C4-2B (cell line): ENCODE measurements at regions not wholly inside any gene's neighbourhood (a gene's known extent, or its start where the extent isn't known, plus 50 kb on each side); places are given as distances from the start of the nearest gene placed in this dataset.
A peak's percentile ranks its signal among the peaks of the same experiment; 100 is the strongest.

Source experiments
- H3K27ac ChIP-seq: fragments of 450-650 bp; 2 replicates; pipeline ENCODE4 v1.5.1; 2017
- ZFX ChIP-seq: fragments of 450-650 bp; IDR thresholded peaks from 2 replicates; pipeline ENCODE4 v1.6.1; 2017
- TF ChIP-seq, protein P1 (sequence below): fragments of 450-650 bp; conservative IDR thresholded peaks from 2 replicates; pipeline ENCODE4 v1.5.1; 2017; ENCODE audit warnings: mild to moderate bottlenecking

DNA sequence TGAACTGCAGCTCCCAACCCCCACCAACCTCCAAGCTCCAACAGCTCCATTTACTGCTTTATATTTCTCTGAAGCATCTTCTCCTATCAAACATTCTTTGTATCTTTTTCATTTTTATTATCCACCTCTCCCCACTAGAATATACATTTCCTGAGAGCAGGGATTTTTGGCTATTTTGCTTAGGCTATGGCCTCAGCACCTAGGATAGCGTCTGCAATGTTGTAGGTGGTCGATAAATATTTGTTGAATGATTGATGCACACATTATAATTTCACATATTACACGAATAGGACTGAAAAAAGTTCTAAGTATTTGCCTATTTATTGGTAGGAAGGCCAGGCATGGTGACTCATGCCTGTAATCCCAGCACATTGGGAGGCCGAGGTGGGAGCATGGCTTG is 658.7 kb upstream of the DIPK2B start:
- H3K27ac ChIP-seq, result no peak overlapping the region
- no peak for TF ChIP-seq ZFX

DNA sequence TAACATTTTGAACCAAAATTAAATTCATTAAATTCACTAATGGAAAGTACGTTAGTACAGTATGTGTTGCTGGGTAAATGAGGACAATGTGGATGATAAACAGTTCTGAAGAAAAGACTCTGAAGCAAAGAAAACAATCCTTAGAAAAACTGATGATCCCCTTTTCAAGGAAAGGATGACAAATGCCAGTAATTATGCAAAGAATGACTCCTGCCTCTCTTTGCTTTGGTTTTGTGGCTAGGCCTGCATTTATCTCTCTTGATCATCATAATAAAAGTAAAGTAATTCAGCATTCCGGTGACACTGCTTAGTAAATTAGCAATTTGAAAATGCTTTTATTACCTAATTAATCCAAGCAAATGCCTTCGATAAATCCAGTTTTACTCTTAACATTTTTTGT is 652.2 kb upstream of the DIPK2B start:
- no peak overlapping the region for H3K27ac ChIP-seq

DNA sequence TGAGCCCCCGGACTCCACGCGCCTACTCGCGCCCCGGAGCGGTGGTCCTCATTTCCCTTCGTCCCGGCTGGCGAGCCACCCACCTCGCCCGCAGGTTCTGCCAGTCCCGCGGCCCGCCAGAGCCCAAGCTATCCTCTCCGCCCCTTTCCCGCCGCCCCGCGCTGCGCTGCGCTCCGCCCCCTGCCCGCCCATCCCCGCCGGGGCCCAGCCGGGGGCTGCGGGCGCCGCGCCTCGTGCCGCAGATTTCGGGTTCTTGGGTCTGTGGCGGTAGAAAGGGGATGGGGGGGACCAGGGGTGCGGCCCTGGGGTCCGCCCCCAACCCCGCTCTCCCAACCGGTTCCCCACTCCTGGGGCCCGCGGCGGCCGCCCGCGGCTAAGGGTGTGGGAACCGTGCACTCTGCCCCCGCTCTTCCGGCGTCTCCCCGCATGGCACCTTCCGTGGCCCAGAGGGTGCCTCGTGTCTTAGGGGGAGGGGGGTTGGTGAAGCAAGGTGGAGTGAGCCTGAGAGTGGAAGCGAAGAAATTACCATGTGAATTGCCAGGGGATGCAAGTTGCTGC is 650.8 kb upstream of the DIPK2B start:
- TF ChIP-seq, protein P1, sequence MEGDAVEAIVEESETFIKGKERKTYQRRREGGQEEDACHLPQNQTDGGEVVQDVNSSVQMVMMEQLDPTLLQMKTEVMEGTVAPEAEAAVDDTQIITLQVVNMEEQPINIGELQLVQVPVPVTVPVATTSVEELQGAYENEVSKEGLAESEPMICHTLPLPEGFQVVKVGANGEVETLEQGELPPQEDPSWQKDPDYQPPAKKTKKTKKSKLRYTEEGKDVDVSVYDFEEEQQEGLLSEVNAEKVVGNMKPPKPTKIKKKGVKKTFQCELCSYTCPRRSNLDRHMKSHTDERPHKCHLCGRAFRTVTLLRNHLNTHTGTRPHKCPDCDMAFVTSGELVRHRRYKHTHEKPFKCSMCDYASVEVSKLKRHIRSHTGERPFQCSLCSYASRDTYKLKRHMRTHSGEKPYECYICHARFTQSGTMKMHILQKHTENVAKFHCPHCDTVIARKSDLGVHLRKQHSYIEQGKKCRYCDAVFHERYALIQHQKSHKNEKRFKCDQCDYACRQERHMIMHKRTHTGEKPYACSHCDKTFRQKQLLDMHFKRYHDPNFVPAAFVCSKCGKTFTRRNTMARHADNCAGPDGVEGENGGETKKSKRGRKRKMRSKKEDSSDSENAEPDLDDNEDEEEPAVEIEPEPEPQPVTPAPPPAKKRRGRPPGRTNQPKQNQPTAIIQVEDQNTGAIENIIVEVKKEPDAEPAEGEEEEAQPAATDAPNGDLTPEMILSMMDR, result no peak
- TF ChIP-seq ZFX, result peak; percentile 14; the same call in 1 of the 2 replicates
- H3K27ac ChIP-seq, result peak overlapping the region; percentile 93

More for the DNA sequence above, 652.2 kb upstream of the DIPK2B start:
- TF ChIP-seq, protein P1, result no peak
- TF ChIP-seq ZFX, result no peak

DNA sequence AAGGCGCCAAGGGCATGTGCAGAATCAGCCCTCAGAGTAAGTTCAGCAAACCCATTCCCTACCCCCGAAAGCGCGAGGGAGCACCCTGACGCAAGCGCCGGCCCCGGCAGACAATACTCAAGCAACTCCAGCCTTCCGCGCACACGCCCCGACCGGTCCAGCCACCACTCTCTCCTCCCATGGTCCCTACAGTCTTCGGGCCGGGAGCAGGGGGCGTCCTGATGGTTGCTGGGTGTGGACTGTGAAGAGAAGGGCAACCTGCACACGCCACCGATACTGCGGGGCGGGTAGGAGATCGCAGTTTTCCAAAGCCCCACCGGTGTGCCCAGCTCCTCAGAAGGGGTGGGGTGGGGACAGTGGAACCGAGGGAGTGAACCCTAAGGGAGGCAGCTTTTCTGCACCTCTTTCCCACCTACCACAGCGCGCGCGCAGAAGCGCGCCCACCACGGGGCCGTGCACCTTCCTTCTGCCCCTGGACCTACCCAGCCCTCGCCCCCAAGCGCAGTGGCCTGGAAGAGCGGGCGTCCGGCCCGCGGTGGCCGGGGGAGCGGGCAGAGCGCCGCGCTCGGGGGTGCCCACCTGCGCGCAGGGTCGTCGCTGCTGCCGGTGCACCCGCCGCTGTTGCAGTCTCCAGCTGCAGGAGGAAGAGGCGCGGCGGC is 650.2 kb upstream of the DIPK2B start:
- peak overlapping the region; percentile 93 for H3K27ac ChIP-seq
- TF ChIP-seq, protein P1, result no peak
- no peak for TF ChIP-seq ZFX

DNA sequence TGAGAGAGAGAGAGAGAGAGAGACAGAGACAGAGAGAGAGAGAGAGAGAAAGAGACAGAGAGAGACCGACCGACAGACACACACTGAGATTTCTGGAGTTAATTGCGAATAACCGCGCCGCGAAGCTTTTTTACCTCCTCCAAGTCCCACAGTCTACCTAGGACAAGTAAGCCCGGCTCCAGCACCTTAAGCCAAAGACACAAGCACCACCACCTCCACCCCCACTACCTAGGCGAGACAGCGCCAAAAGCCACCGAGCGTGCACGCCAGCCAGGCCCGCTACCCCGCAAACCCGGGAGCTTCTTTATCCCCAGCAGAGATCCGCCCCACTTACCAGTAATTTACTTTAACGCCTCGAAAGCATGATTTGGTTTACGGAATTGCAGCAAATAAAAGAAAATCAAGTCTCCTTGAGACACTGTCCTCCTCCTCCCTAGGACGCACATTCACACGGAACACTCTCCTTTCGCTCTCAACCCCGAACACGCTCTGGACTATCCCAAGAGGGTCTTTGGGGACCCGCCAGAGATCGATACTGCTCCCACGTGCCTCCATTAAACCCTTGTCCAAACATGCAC is 649.6 kb upstream of the DIPK2B start:
- peak overlapping the region; percentile 93 for H3K27ac ChIP-seq
- TF ChIP-seq ZFX, result no peak
- TF ChIP-seq, protein P1, result no peak

DNA sequence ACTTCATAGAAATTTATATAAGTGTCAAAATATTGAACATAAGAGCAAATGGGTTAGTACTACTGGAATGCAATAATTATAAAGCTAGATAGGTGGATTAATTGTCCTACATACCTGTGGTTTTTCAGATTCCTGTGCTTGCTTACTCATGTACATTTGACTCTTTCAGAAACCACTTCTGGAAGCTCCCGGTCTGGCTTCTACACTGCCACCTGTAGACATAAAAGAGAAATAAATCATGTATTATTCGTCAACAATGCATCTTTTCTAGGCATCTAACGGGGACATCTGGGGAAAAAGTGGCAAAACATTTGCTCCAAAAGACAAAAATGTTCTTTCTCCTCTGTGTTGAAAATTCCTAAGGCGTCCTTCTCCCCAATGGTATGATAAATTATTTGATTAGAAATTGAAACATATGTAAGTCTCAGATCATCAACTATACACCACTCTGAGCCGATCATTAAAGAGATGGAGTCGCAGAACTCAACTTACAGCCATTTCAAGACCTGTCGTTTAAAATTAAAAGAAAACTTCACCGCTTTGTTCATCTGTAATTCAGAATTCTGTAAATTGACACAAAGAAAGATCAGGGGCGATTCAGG is 648.7 kb upstream of the DIPK2B start:
- no peak overlapping the region for H3K27ac ChIP-seq
- TF ChIP-seq ZFX, result no peak
- TF ChIP-seq, protein P1, result peak; percentile 64

DNA sequence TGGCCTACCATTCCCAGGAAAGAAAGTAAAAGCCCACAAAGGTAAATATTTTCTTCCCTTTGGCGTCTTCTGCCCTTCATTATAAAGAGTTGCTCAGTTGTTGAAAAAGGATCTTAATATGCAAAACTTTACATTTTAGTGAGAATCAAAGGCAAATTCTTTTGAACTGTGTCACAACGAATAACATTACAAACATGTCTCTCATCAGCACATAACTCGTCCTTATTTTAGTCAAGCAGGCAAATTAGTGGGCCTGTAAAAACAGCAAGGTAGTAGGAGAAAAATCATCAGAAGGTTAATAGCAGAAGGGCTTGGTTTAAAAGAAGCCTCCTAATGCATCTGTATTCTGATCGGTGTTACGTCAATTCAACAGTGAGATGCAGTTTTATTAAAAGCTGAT is 647.3 kb upstream of the DIPK2B start:
- TF ChIP-seq, protein P1, result no peak
- TF ChIP-seq ZFX, result no peak

More for the DNA sequence above, 647.3 kb upstream of the DIPK2B start:
- no peak overlapping the region for H3K27ac ChIP-seq
